ENCODE measurements at regions not wholly inside any gene's neighbourhood (a gene's known extent, or its start where the extent isn't known, plus 50 kb on each side); places are given as distances from the start of the nearest gene placed in this dataset.

- peaks cover 6% of the 10 kb centered on the region for H3K4me1 Mint-ChIP-seq
- H3K27me3 Mint-ChIP-seq = peaks cover 7% of the 10 kb centered on the region
- ATAC-seq (ENCODE audit: low read depth) (no peak), DNase-seq (no peak)
- no peak overlapping the region for H3K4me3 Mint-ChIP-seq
- no peaks in the 10 kb centered on the region for H3K9me3 Mint-ChIP-seq
- no peaks in the 10 kb centered on the region for H3K36me3 Mint-ChIP-seq
- no peak overlapping the region for H3K27ac Mint-ChIP-seq
- POLR2A ChIA-PET = no interaction called here
These were observed 84.8 kb upstream of the NRP1 start for GRCh38 chr10:33419311-33419710.

GRCh38 chr10:33418301-33418700, 83.8 kb upstream of the NRP1 start:
- peaks cover 6% of the 10 kb centered on the region for H3K4me1 Mint-ChIP-seq
- ATAC-seq (ENCODE audit: low read depth) = no peak
- H3K27me3 Mint-ChIP-seq = peaks cover 7% of the 10 kb centered on the region

GRCh38 chr10:33416691-33417090, 82.2 kb upstream of the NRP1 start:
- Mint-ChIP-seq H3K27me3 (peaks cover 12% of the 10 kb centered on the region), H3K4me1 (peaks cover 6% of the 10 kb centered on the region), H3K9me3 (no peaks in the 10 kb centered on the region), H3K36me3 (no peaks in the 10 kb centered on the region), H3K4me3 (no peak overlapping the region), H3K27ac (no peak overlapping the region)
- POLR2A ChIA-PET = no interaction called here
- ATAC-seq (ENCODE audit: low read depth) = no peak
- DNase-seq = no peak

More at GRCh38 chr10:33418301-33418700, 83.8 kb upstream of the NRP1 start:
- Mint-ChIP-seq H3K9me3 (no peaks in the 10 kb centered on the region), H3K36me3 (no peaks in the 10 kb centered on the region), H3K4me3 (no peak overlapping the region), H3K27ac (no peak overlapping the region)
- DNase-seq = no peak
- POLR2A ChIA-PET = no interaction called here

- peaks cover 6% of the 10 kb centered on the region for H3K4me1 Mint-ChIP-seq
- no peak overlapping the region for H3K27ac Mint-ChIP-seq
- POLR2A ChIA-PET = no interaction called here
- H3K9me3 Mint-ChIP-seq = no peaks in the 10 kb centered on the region
- ATAC-seq (ENCODE audit: low read depth) = no peak
- DNase-seq = no peak
- H3K4me3 Mint-ChIP-seq = no peak overlapping the region
- no peaks in the 10 kb centered on the region for H3K36me3 Mint-ChIP-seq
- peaks cover 12% of the 10 kb centered on the region for H3K27me3 Mint-ChIP-seq
These were observed 81.7 kb upstream of the NRP1 start for GRCh38 chr10:33416209-33416608.

GRCh38 chr10:33414841-33415240, 80.4 kb upstream of the NRP1 start:
- Mint-ChIP-seq H3K36me3 (no peaks in the 10 kb centered on the region), H3K9me3 (no peaks in the 10 kb centered on the region), H3K4me1 (peaks cover 4% of the 10 kb centered on the region), H3K27ac (no peak overlapping the region), H3K4me3 (no peak overlapping the region), H3K27me3 (peaks cover 9% of the 10 kb centered on the region)
- POLR2A ChIA-PET = no interaction called here
- no peak for DNase-seq
- ATAC-seq (ENCODE audit: low read depth) = no peak

- DNase-seq (no peak), ATAC-seq (ENCODE audit: low read depth) (no peak)
- Mint-ChIP-seq H3K9me3 (no peaks in the 10 kb centered on the region), H3K4me3 (no peak overlapping the region), H3K36me3 (no peaks in the 10 kb centered on the region), H3K27me3 (peaks cover 8% of the 10 kb centered on the region), H3K4me1 (no peaks in the 10 kb centered on the region), H3K27ac (no peak overlapping the region)
- POLR2A ChIA-PET = no interaction called here
These were observed 78.3 kb upstream of the NRP1 start for GRCh38 chr10:33412653-33413361.

- H3K4me1 Mint-ChIP-seq = no peaks in the 10 kb centered on the region
- no peak overlapping the region for H3K27ac Mint-ChIP-seq
- POLR2A ChIA-PET = no interaction called here
- DNase-seq (no peak), ATAC-seq (ENCODE audit: low read depth) (no peak)
- no peak overlapping the region for H3K4me3 Mint-ChIP-seq
- no peaks in the 10 kb centered on the region for H3K36me3 Mint-ChIP-seq
- H3K9me3 Mint-ChIP-seq = no peaks in the 10 kb centered on the region
- peaks cover 11% of the 10 kb centered on the region for H3K27me3 Mint-ChIP-seq
These were observed 77.8 kb upstream of the NRP1 start for GRCh38 chr10:33412241-33412640.

- no peak overlapping the region for H3K4me3 Mint-ChIP-seq
- peaks cover 11% of the 10 kb centered on the region for H3K27me3 Mint-ChIP-seq
These were observed 76.4 kb upstream of the NRP1 start for GRCh38 chr10:33410860-33411234.

GRCh38 chr10:33410096-33410859, 75.8 kb upstream of the NRP1 start:
- DNase-seq = no peak
- Mint-ChIP-seq H3K9me3 (no peaks in the 10 kb centered on the region), H3K27ac (no peak overlapping the region), H3K36me3 (no peaks in the 10 kb centered on the region), H3K4me1 (no peaks in the 10 kb centered on the region), H3K4me3 (no peak overlapping the region), H3K27me3 (peaks cover 12% of the 10 kb centered on the region)
- no peak for ATAC-seq (ENCODE audit: low read depth)
- POLR2A ChIA-PET = no interaction called here

More at GRCh38 chr10:33410860-33411234, 76.4 kb upstream of the NRP1 start:
- no peaks in the 10 kb centered on the region for H3K4me1 Mint-ChIP-seq
- no peak for DNase-seq
- ATAC-seq (ENCODE audit: low read depth) = no peak
- no peaks in the 10 kb centered on the region for H3K9me3 Mint-ChIP-seq
- H3K27ac Mint-ChIP-seq = no peak overlapping the region
- POLR2A ChIA-PET = no interaction called here
- H3K36me3 Mint-ChIP-seq = no peaks in the 10 kb centered on the region

GRCh38 chr10:33406596-33406995, 72.1 kb upstream of the NRP1 start:
- POLR2A ChIA-PET = no interaction called here
- H3K36me3 Mint-ChIP-seq = no peaks in the 10 kb centered on the region
- H3K9me3 Mint-ChIP-seq = no peaks in the 10 kb centered on the region
- no peaks in the 10 kb centered on the region for H3K4me1 Mint-ChIP-seq
- H3K4me3 Mint-ChIP-seq = no peak overlapping the region
- peaks cover 8% of the 10 kb centered on the region for H3K27me3 Mint-ChIP-seq
- no peak for ATAC-seq (ENCODE audit: low read depth)
- no peak overlapping the region for H3K27ac Mint-ChIP-seq
- no peak for DNase-seq

GRCh38 chr10:33402220-33403073, 68.0 kb upstream of the NRP1 start:
- Mint-ChIP-seq H3K36me3 (no peaks in the 10 kb centered on the region), H3K4me1 (no peaks in the 10 kb centered on the region), H3K27ac (no peak overlapping the region), H3K27me3 (peaks cover 2% of the 10 kb centered on the region), H3K4me3 (no peak overlapping the region), H3K9me3 (no peaks in the 10 kb centered on the region)
- ATAC-seq (ENCODE audit: low read depth) (no peak), DNase-seq (no peak)
- POLR2A ChIA-PET = no interaction called here

GRCh38 chr10:33401300-33401699, 66.8 kb upstream of the NRP1 start:
- no peaks in the 10 kb centered on the region for H3K36me3 Mint-ChIP-seq
- H3K4me1 Mint-ChIP-seq = no peaks in the 10 kb centered on the region
- DNase-seq = no peak
- POLR2A ChIA-PET = no interaction called here
- H3K4me3 Mint-ChIP-seq = no peak overlapping the region
- H3K9me3 Mint-ChIP-seq = no peaks in the 10 kb centered on the region
- no peak overlapping the region for H3K27ac Mint-ChIP-seq
- ATAC-seq (ENCODE audit: low read depth) = no peak
- peaks cover 2% of the 10 kb centered on the region for H3K27me3 Mint-ChIP-seq

- Mint-ChIP-seq H3K4me1 (no peaks in the 10 kb centered on the region), H3K4me3 (no peak overlapping the region), H3K36me3 (no peaks in the 10 kb centered on the region), H3K27me3 (no peaks in the 10 kb centered on the region), H3K9me3 (no peaks in the 10 kb centered on the region), H3K27ac (no peak overlapping the region)
- POLR2A ChIA-PET = no interaction called here
- ATAC-seq (ENCODE audit: low read depth) (no peak), DNase-seq (no peak)
These were observed 64.3 kb upstream of the NRP1 start for GRCh38 chr10:33398796-33399195.

GRCh38 chr10:33396938-33397337, 62.5 kb upstream of the NRP1 start:
- Mint-ChIP-seq H3K27ac (no peak overlapping the region), H3K27me3 (no peaks in the 10 kb centered on the region), H3K4me1 (no peaks in the 10 kb centered on the region), H3K4me3 (no peak overlapping the region), H3K9me3 (no peaks in the 10 kb centered on the region), H3K36me3 (no peaks in the 10 kb centered on the region)
- DNase-seq = no peak
- ATAC-seq (ENCODE audit: low read depth) = no peak
- POLR2A ChIA-PET = no interaction called here

All from activated naive CD8-positive, alpha-beta T cell treated with anti-CD3 and anti-CD28 coated beads, Interleukin-2, amount 10 ng/mL, durations not matched to agents 7 days and 5 days (primary cell).